ENCODE measurements at regions not wholly inside any gene's neighbourhood (a gene's known extent, or its start where the extent isn't known, plus 50 kb on each side); places are given as distances from the start of the nearest gene placed in this dataset.
A peak's percentile ranks its signal among the peaks of the same experiment; 100 is the strongest.
"Not testable (repeated sequence)": the region's sequence is repeated elsewhere in the genome, so short reads cannot be mapped to it uniquely, and the experiment has no call there.

GRCh38 chr2:53028746-53029423, 738.7 kb upstream of the CHAC2 start:
- no peak for DNase-seq

DNA sequence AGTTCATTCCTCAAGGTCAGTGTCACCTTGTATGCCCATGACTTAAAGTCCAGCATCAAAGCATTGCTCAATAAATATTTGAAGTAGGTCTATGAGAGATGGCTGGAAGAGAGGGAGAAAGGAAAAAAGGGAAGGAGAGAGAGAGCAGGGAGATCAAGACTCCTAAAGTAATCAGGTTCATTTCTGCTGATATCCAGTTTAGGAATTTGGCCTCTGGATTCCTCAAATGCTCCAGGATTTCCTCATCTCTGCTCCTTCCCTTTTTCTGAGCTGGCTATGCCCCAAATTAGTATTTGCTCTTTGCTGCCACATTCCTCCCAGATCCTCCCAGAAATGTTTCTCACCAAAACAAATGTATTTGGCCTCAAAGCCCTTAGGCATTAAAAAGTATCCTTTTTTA, 739.4 kb upstream of the CHAC2 start:
- DNase-seq: no peak

DNA sequence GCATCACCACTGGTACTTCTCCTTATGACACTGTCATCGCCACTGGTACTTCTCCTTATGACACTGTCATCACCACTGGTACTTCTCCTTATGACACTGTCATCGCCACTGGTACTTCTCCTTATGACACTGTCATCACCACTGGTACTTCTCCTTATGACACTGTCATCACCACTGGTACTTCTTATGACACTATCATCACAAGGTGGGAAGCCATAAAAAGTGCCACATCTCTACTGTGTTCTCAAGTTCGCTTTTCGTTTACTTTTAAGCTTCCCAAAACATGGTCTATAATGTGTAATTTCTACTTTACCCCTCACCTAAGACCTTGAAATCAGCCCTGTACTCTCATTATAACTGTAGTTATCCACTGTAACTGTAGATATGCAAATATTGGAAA, 745.4 kb upstream of the CHAC2 start:
- not testable (repeated sequence) for DNase-seq

DNA sequence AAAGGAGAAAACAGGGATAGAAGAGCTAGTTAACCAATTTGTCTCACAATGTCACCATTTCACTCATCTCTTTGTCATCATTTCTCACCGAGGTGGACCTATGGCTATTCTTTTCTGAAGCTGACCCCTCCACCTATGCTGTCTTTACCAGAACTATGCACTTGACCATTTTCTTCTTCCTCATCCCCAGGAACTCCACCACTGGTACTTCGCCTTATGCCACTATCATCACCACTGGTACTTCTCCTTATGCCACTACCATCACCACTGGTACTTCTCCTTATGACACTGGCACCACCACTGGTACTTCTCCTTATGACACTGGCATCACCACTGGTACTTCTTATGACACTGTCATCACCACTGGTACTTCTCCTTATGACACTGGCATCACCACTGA, 745.8 kb upstream of the CHAC2 start:
- DNase-seq: no peak

DNA sequence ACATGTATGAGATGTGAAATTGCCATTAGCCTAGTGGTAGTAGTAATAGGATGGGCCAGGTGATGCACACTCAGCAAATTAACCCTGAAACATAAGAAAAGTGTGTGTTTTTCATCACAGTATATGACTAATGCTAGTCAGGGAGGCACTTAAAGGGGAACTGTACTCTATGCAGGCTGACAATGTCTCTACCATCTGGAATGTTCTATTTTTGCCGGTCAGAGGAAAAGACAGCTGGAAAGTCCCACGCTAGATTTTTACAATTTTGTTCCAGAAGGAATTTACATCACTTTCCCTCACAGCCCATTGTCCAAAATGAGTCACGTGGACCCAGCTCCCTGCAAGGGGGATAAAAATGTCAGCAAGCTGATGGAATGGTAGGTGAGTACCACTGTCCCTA, 746.3 kb upstream of the CHAC2 start:
- DNase-seq: peak; percentile 57

DNA sequence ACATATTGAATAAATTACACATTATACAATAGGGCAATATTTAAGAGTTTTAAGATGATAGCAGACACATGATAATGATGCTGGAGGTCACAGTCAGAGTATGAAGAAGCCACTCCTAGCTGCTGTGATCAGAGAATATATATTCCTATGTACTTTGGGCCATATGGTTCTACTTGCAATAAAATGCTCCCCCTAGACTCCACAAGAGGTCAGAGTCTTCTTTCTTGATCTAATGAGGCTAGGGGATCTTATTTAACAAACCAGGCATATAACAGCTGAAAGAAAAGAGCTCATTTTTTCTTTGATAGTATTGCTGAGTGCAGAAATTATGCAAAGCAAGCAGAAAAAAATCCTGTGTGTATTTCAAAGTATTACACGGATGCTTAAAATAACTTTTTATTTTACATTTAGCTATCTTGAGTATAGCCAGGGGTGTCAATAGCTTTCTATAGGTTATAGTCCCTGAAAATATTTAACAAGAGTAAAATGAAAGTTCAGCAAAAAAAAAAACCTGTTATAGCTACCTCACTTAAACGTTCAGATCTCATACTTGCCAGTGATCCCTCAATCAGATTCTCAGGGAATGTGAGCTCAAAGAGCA, 748.7 kb upstream of the CHAC2 start:
- peak; percentile 13 for DNase-seq

DNA sequence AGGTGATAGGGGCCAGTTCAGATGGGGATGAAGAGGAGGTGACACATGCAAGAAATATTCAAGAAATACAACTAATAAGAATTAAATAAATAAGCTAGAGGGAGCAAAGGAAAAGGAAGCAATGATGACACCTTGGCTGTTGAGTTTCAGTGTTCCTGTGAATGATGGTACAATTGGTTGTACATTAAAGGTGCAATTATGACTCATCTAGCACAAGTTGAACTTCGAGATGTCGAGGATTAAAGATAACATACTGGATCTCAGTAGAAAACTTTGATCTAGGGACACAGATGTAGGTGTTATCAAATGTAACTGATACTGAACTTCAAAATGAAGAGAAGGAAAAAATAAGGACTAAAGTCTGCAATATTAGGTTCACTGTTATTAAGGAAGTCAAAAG, 760.6 kb upstream of the CHAC2 start:
- no peak for DNase-seq

GRCh38 chr2:53004413-53004812, 763.2 kb upstream of the CHAC2 start:
- DNase-seq: no peak

DNA sequence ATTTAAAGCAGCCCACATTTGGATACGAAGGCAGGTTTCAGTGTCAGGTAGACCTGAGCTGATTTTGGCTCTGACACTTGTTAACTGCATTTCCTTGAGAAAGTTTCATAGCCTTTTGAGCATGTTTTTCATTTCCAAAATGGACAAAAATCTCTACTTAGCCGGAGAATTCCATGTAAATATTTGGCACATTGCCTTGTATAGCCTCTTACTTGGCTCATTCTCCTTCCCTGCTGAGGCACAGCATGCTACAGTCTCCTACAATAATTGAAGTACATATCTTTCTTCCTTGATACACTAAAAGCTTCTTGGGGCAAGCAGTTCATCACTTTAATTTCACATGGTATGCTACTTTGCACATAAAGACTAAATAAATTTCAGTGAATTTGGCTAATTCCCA, 772.2 kb upstream of the CHAC2 start:
- peak; percentile 18 for DNase-seq

- DNase-seq: no peak
Observed at GRCh38 chr2:52976143-52976949, 791.3 kb upstream of the CHAC2 start.

GRCh38 chr2:52974127-52974526, 793.5 kb upstream of the CHAC2 start:
- no peak for DNase-seq

- no peak for DNase-seq
Observed at GRCh38 chr2:52970642-52971041, 797.0 kb upstream of the CHAC2 start.

- no peak for DNase-seq
Observed at GRCh38 chr2:52968043-52968442, 799.6 kb upstream of the CHAC2 start.

GRCh38 chr2:52964916-52965530, 802.6 kb upstream of the CHAC2 start:
- DNase-seq: no peak

DNA sequence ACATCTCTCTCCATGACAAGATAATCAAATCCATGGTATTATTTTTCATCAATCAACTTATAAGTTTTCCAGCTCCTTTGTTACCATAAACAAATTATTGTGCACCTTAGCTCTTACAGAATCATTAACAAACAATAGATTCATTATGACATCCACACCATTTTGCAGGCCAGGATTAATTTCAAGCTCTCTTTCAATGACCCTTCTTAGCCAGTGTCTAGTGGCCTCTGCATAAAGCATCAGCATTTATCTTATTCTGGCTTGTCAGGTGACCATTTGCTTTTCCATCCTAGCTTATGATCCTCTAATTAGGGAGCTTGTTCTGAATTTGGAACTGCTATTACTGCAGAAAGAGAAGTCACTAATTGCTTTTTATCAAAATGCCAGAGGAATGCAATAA, 806.2 kb upstream of the CHAC2 start:
- DNase-seq: no peak

- no peak for DNase-seq
Observed at GRCh38 chr2:52960881-52961280, 806.7 kb upstream of the CHAC2 start.

DNA sequence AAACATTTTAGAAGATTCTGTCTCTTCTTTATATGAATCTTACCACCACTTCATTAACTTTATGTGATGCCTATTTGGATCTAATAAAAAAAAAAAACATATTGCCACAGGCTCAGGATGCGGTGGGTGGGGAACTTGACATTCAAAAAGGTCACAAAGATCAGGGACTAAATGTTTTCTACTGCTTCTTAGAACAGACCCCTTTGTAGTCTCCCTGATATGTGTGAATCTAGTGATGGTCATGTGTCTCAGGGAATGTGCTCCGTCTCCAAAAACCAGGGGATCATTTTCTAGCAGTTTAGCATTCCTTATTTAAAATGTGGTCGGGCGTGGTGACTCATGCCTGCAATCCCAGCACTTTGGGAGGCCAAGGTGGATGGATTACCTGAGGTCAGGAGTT, 807.8 kb upstream of the CHAC2 start:
- no peak for DNase-seq

- no peak for DNase-seq
Observed at GRCh38 chr2:52956766-52957165, 810.8 kb upstream of the CHAC2 start.

- no peak for DNase-seq
Observed at GRCh38 chr2:52956118-52956517, 811.5 kb upstream of the CHAC2 start.

- DNase-seq: no peak
Observed at GRCh38 chr2:52955079-52955478, 812.5 kb upstream of the CHAC2 start.

DNA sequence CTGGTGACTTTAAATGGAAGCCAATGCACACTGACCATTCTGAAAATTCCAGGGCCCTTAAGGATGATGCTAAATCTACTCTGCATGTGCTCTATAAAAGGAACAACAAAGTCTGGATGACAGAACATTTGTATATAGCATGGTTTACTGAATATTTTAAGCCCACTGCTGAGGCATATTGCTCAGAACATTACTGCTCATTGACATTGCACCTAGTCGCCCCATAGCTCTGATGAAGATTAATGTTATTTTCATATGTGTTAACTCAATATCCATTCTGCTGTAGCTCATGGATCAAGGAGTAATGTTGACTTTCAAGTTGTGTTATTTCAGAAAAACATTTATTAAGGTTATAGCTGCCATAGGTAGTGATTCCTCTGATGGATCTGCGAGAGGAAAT, 827.5 kb upstream of the CHAC2 start:
- DNase-seq: no peak

DNA sequence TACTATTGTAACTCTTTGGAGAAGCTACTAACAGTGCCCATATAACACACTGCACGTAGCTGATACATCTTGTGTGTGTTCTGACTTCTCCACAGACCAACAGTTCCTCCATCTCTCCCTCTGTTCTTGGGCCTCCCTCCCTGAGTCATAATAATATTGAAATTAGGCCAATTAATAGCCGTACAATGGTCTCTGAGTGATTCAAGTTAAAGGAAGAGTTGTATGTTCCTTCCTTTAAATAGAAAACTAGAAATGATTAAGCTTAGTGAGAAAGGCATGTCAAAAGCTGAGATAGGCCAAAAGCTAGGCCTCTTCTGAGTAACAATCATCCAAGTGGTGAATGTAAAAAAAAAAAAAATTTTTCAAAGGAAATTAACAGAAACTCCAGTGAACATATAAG, 828.4 kb upstream of the CHAC2 start:
- DNase-seq: no peak

DNA sequence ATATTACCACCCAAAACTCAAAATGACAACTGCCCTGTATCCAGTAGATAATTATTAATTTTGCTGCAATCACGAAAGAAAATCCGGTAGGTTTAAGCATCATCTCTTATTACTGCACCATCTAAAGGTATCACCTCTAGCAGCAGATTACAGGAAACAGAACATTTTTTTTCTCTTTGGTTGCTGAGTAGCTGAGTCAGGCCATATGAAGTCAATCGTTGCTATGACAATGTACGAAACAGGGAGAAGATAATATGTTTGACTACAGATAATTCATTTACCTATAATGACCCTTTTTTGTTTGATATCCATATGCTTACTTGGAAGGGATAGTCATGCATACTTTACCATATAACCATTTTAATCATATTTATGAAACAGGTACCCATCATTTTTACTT, 831.6 kb upstream of the CHAC2 start:
- DNase-seq: no peak

All from muscle of arm (tissue), 1 donor.